Panc1 (cell line): ENCODE measurements at regions not wholly inside any gene's neighbourhood (a gene's known extent, or its start where the extent isn't known, plus 50 kb on each side); places are given as distances from the start of the nearest gene placed in this dataset.

ENCODE experiments used
- ATAC-seq: fragments of 200-7000 bp; cut with Tn5 transposase; 2 replicates; pipeline ENCODE4 v1.9.1; 2020; ENCODE audit warnings: mild to moderate bottlenecking, moderate library complexity
- BruUV-seq: library from RNA; stranded (reverse); fragments of 400-500 nt; replicated peaks from 2 replicates; lab custom pipeline; 2021; lab: Mats Ljungman, UMichigan
- CTCF ChIA-PET: fragments of 300-600 bp; sonication (Branson Sonifier 250); formaldehyde crosslinking; loops from one replicate; lab custom pipeline; 2022; ENCODE audit warnings: antibody characterized with exemption; lab: Charles Lee
- POLR2A ChIA-PET: fragments of 300-600 bp; sonication (Branson Sonifier 250); formaldehyde crosslinking; loops from one replicate; lab custom pipeline; 2022; ENCODE audit warnings: antibody characterized with exemption; lab: Charles Lee
- DNase-seq: peaks from one replicate; pipeline ENCODE4 v3.0.0-alpha.2; 2010; ENCODE audit warnings: low read depth, low spot score
- H3K27ac ChIP-seq: 2 replicates; pipeline ENCODE4 v1.5.1; 2011; ENCODE audit warnings: mild to moderate bottlenecking, low read length, inconsistent platforms
- H3K27me3 ChIP-seq: fragments of 200-500 bp; sonication (Bioruptor generic); 2 replicates; pipeline ENCODE4 v1.6.0; 2014; ENCODE audit warnings: low read length, inconsistent platforms; ENCODE audit not compliant: control insufficient read depth, insufficient read depth
- H3K36me3 ChIP-seq: fragments of 200-500 bp; sonication (Bioruptor generic); 2 replicates; pipeline ENCODE4 v1.5.1; 2014; ENCODE audit warnings: inconsistent platforms, mild to moderate bottlenecking, low read length, moderate library complexity; ENCODE audit not compliant: control insufficient read depth, insufficient read depth
- H3K4me1 ChIP-seq: 2 replicates; pipeline ENCODE4 v1.5.1; 2011; ENCODE audit warnings: inconsistent platforms, mild to moderate bottlenecking, low read length, moderate library complexity; ENCODE audit not compliant: control insufficient read depth, insufficient read depth
- H3K4me3 ChIP-seq, 2 experiments: 2 replicates each; pipeline ENCODE4 v1.5.1; 2011 to 2012; ENCODE audit warnings: low read depth in 2 of 2, low read length in 2 of 2, mild to moderate bottlenecking in 2 of 2, inconsistent platforms in 1 of 2, moderate library complexity in 1 of 2
- H3K9me3 ChIP-seq: fragments of 200-500 bp; sonication (Bioruptor generic); 2 replicates; pipeline ENCODE4 v1.5.1; 2014; ENCODE audit warnings: low read depth, mild to moderate bottlenecking, inconsistent platforms, low read length, moderate library complexity; ENCODE audit not compliant: control insufficient read depth, insufficient read depth
- POLR2AphosphoS5 ChIP-seq: IDR thresholded peaks from 2 replicates; pipeline ENCODE4 v1.6.1; 2012; ENCODE audit warnings: mild to moderate bottlenecking, low read depth, low read length, moderate library complexity
- SIN3A ChIP-seq: IDR thresholded peaks from 2 replicates; pipeline ENCODE4 v1.6.1; 2012; ENCODE audit warnings: low read depth, mild to moderate bottlenecking, low read length, moderate library complexity, borderline replicate concordance; ENCODE audit not compliant: insufficient read depth
- TCF7L2 ChIP-seq: IDR thresholded peaks from 2 replicates; pipeline ENCODE4 v1.6.1; 2011; ENCODE audit warnings: mild to moderate bottlenecking, low read depth, low read length, inconsistent platforms
- in situ Hi-C: cut with HindIII; loops from 2 replicates; pipeline ENCODE4 v1.10.0; 2016; ENCODE audit warnings: low sequenced_read_pairs, low pct_unique_long_range_greater_than_20kb
- intact Hi-C: fragments of 100-400 bp; cut with micrococcal nuclease; formaldehyde crosslinking; loops from one replicate; pipeline ENCODE4 v1.10.0; 2022; ENCODE audit not compliant: unreplicated experiment
- TF ChIP-seq, protein P1 (sequence below), 2 experiments: IDR thresholded peaks; 2 replicates each; pipeline ENCODE4 v1.6.1; 2011 to 2012; ENCODE audit warnings: low read depth in 2 of 2, control low read depth in 1 of 2, low read length in 1 of 2, mild to moderate bottlenecking in 1 of 2, moderate library complexity in 1 of 2; ENCODE audit not compliant: insufficient read depth in 1 of 2
- TF ChIP-seq, protein P2 (sequence below): fragments of 450-650 bp; IDR thresholded peaks from 2 replicates; pipeline ENCODE4 v1.5.1; 2017; ENCODE audit warnings: mild to moderate bottlenecking

DNA sequence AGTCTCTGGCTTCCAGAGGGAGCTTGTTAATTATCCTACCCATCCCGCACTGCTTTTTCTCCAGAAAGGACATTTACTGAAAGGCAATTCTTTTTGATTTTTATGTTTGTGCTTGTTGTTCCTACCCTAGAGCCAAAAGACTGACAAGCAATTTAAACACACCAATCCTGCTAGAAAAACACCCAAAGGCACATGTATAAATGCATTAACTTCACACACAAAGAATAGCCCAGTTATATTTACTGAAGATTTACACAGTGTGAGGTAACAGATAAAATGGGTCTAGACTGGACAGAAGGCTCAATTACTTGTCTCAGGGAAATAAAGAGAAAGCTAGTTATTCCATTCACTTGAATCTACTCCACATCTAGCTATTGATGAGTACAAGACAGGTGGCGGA is 61.2 kb upstream of the NOCT start:
- ATAC-seq (no peak), DNase-seq (no peak)
- BruUV-seq, result no TSS peak
- H3K4me1 ChIP-seq, result no peaks in the 10 kb centered on the region
- CTCF ChIA-PET, result no interaction called here
- no peak overlapping the region for H3K4me3 ChIP-seq
- no peaks in the 10 kb centered on the region for H3K36me3 ChIP-seq
- no peaks in the 10 kb centered on the region for H3K27me3 ChIP-seq
- in situ Hi-C loops (no loop called here), intact Hi-C loops (no loop called here)
- POLR2A ChIA-PET, result no interaction called here
- TF ChIP-seq POLR2AphosphoS5 (no peak), TCF7L2 (no peak)
- TF ChIP-seq, protein P1, sequence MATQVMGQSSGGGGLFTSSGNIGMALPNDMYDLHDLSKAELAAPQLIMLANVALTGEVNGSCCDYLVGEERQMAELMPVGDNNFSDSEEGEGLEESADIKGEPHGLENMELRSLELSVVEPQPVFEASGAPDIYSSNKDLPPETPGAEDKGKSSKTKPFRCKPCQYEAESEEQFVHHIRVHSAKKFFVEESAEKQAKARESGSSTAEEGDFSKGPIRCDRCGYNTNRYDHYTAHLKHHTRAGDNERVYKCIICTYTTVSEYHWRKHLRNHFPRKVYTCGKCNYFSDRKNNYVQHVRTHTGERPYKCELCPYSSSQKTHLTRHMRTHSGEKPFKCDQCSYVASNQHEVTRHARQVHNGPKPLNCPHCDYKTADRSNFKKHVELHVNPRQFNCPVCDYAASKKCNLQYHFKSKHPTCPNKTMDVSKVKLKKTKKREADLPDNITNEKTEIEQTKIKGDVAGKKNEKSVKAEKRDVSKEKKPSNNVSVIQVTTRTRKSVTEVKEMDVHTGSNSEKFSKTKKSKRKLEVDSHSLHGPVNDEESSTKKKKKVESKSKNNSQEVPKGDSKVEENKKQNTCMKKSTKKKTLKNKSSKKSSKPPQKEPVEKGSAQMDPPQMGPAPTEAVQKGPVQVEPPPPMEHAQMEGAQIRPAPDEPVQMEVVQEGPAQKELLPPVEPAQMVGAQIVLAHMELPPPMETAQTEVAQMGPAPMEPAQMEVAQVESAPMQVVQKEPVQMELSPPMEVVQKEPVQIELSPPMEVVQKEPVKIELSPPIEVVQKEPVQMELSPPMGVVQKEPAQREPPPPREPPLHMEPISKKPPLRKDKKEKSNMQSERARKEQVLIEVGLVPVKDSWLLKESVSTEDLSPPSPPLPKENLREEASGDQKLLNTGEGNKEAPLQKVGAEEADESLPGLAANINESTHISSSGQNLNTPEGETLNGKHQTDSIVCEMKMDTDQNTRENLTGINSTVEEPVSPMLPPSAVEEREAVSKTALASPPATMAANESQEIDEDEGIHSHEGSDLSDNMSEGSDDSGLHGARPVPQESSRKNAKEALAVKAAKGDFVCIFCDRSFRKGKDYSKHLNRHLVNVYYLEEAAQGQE (IDR thresholded peaks at IDR 0.05; ENCODE audit: insufficient read depth in 1 of 2, low read depth in 2 of 2, low read length in 1 of 2), result no peak
- no peaks in the 10 kb centered on the region for H3K9me3 ChIP-seq
- H3K27ac ChIP-seq, result no peak overlapping the region

DNA sequence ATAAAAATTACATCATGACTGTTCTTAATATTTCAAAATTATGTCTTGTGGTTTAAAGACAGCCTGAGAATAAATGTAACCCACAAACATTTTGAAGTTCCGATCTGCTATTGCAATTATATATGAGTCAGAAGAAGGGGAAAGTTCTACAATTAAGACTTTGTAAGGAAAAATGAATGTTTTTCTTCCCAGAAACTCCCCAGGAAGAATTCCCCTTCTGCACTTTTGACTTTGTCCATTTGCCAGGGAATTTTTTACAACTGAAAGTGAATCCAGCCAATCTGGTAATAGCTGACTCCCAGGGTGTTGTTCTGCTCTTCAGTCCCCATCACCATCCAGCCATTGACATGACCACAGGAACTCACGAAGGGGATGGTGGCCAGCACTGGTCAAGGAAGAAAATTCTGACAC is 61.6 kb upstream of the NOCT start:
- intact Hi-C loops, result no loop called here
- Histone ChIP-seq H3K27me3 (no peaks in the 10 kb centered on the region), H3K36me3 (no peaks in the 10 kb centered on the region), H3K9me3 (no peaks in the 10 kb centered on the region), H3K4me3 (no peak overlapping the region), H3K4me1 (no peaks in the 10 kb centered on the region), H3K27ac (no peak overlapping the region)
- ATAC-seq (no peak), DNase-seq (no peak)
- POLR2A ChIA-PET, result no interaction called here
- TF ChIP-seq SIN3A (no peak), POLR2AphosphoS5 (no peak), TCF7L2 (no peak)
- TF ChIP-seq, protein P2, sequence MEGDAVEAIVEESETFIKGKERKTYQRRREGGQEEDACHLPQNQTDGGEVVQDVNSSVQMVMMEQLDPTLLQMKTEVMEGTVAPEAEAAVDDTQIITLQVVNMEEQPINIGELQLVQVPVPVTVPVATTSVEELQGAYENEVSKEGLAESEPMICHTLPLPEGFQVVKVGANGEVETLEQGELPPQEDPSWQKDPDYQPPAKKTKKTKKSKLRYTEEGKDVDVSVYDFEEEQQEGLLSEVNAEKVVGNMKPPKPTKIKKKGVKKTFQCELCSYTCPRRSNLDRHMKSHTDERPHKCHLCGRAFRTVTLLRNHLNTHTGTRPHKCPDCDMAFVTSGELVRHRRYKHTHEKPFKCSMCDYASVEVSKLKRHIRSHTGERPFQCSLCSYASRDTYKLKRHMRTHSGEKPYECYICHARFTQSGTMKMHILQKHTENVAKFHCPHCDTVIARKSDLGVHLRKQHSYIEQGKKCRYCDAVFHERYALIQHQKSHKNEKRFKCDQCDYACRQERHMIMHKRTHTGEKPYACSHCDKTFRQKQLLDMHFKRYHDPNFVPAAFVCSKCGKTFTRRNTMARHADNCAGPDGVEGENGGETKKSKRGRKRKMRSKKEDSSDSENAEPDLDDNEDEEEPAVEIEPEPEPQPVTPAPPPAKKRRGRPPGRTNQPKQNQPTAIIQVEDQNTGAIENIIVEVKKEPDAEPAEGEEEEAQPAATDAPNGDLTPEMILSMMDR, result no peak
- TF ChIP-seq, protein P1 (IDR thresholded peaks at IDR 0.05; ENCODE audit: insufficient read depth in 1 of 2, low read depth in 2 of 2, low read length in 1 of 2), result no peak
- CTCF ChIA-PET, result no interaction called here
- in situ Hi-C loops, result no loop called here
- BruUV-seq, result no TSS peak
